ENCODE measurements at regions not wholly inside any gene's neighbourhood (a gene's known extent, or its start where the extent isn't known, plus 50 kb on each side); places are given as distances from the start of the nearest gene placed in this dataset.

GRCh38 chr1:58158506-58159433, 387.8 kb downstream of the OMA1 start:
- no peak overlapping the region for H3K27ac ChIP-seq (ENCODE audit: low read depth, low read length)
- H3K9ac ChIP-seq (ENCODE audit: low read length in 5 of 5) = no peak overlapping the region
- H3K27me3 ChIP-seq (ENCODE audit: control insufficient read depth in 5 of 5, insufficient read depth in 4 of 5, low read length in 5 of 5) = no peaks in the 10 kb centered on the region
- H3K4me1 ChIP-seq (ENCODE audit: control insufficient read depth in 5 of 5, insufficient read depth in 5 of 5, low read length in 5 of 5) = no peaks in the 10 kb centered on the region
- no peaks in the 10 kb centered on the region for H3K9me3 ChIP-seq (ENCODE audit: control insufficient read depth in 5 of 5, low read length in 5 of 5)
- H3K4me3 ChIP-seq (ENCODE audit: low read depth in 1 of 5, low read length in 5 of 5) = no peak overlapping the region
- no peaks in the 10 kb centered on the region for H3K36me3 ChIP-seq (ENCODE audit: control insufficient read depth in 5 of 5, insufficient read depth in 5 of 5, low read length in 5 of 5)

- Histone ChIP-seq H3K4me1 (ENCODE audit: control insufficient read depth in 5 of 5, insufficient read depth in 5 of 5, low read length in 5 of 5) (no peaks in the 10 kb centered on the region), H3K27ac (ENCODE audit: low read depth, low read length) (no peak overlapping the region), H3K9ac (ENCODE audit: low read length in 5 of 5) (no peak overlapping the region), H3K9me3 (ENCODE audit: control insufficient read depth in 5 of 5, low read length in 5 of 5) (no peaks in the 10 kb centered on the region), H3K27me3 (ENCODE audit: control insufficient read depth in 5 of 5, insufficient read depth in 4 of 5, low read length in 5 of 5) (no peaks in the 10 kb centered on the region), H3K36me3 (ENCODE audit: control insufficient read depth in 5 of 5, insufficient read depth in 5 of 5, low read length in 5 of 5) (no peaks in the 10 kb centered on the region), H3K4me3 (ENCODE audit: low read depth in 1 of 5, low read length in 5 of 5) (no peak overlapping the region)
Observed at GRCh38 chr1:58158016-58158415, 388.5 kb downstream of the OMA1 start.

GRCh38 chr1:58157256-58157655, 389.3 kb downstream of the OMA1 start:
- no peak overlapping the region for H3K9ac ChIP-seq (ENCODE audit: low read length in 5 of 5)
- no peak overlapping the region for H3K4me3 ChIP-seq (ENCODE audit: low read depth in 1 of 5, low read length in 5 of 5)
- H3K36me3 ChIP-seq (ENCODE audit: control insufficient read depth in 5 of 5, insufficient read depth in 5 of 5, low read length in 5 of 5) = no peaks in the 10 kb centered on the region
- no peaks in the 10 kb centered on the region for H3K27me3 ChIP-seq (ENCODE audit: control insufficient read depth in 5 of 5, insufficient read depth in 4 of 5, low read length in 5 of 5)
- H3K9me3 ChIP-seq (ENCODE audit: control insufficient read depth in 5 of 5, low read length in 5 of 5) = no peaks in the 10 kb centered on the region
- no peak overlapping the region for H3K27ac ChIP-seq (ENCODE audit: low read depth, low read length)
- no peaks in the 10 kb centered on the region for H3K4me1 ChIP-seq (ENCODE audit: control insufficient read depth in 5 of 5, insufficient read depth in 5 of 5, low read length in 5 of 5)

GRCh38 chr1:58156831-58157230, 389.7 kb downstream of the OMA1 start:
- Histone ChIP-seq H3K4me3 (ENCODE audit: low read depth in 1 of 5, low read length in 5 of 5) (no peak overlapping the region), H3K4me1 (ENCODE audit: control insufficient read depth in 5 of 5, insufficient read depth in 5 of 5, low read length in 5 of 5) (no peaks in the 10 kb centered on the region), H3K9me3 (ENCODE audit: control insufficient read depth in 5 of 5, low read length in 5 of 5) (no peaks in the 10 kb centered on the region), H3K9ac (ENCODE audit: low read length in 5 of 5) (no peak overlapping the region), H3K27me3 (ENCODE audit: control insufficient read depth in 5 of 5, insufficient read depth in 4 of 5, low read length in 5 of 5) (no peaks in the 10 kb centered on the region), H3K36me3 (ENCODE audit: control insufficient read depth in 5 of 5, insufficient read depth in 5 of 5, low read length in 5 of 5) (no peaks in the 10 kb centered on the region), H3K27ac (ENCODE audit: low read depth, low read length) (no peak overlapping the region)

GRCh38 chr1:58156124-58156468, 390.4 kb downstream of the OMA1 start:
- Histone ChIP-seq H3K9ac (ENCODE audit: low read length in 5 of 5) (no peak overlapping the region), H3K4me3 (ENCODE audit: low read depth in 1 of 5, low read length in 5 of 5) (no peak overlapping the region), H3K27me3 (ENCODE audit: control insufficient read depth in 5 of 5, insufficient read depth in 4 of 5, low read length in 5 of 5) (no peaks in the 10 kb centered on the region), H3K36me3 (ENCODE audit: control insufficient read depth in 5 of 5, insufficient read depth in 5 of 5, low read length in 5 of 5) (no peaks in the 10 kb centered on the region), H3K9me3 (ENCODE audit: control insufficient read depth in 5 of 5, low read length in 5 of 5) (no peaks in the 10 kb centered on the region), H3K4me1 (ENCODE audit: control insufficient read depth in 5 of 5, insufficient read depth in 5 of 5, low read length in 5 of 5) (no peaks in the 10 kb centered on the region), H3K27ac (ENCODE audit: low read depth, low read length) (no peak overlapping the region)

- Histone ChIP-seq H3K4me1 (ENCODE audit: control insufficient read depth in 5 of 5, insufficient read depth in 5 of 5, low read length in 5 of 5) (no peaks in the 10 kb centered on the region), H3K9ac (ENCODE audit: low read length in 5 of 5) (no peak overlapping the region), H3K27ac (ENCODE audit: low read depth, low read length) (no peak overlapping the region), H3K27me3 (ENCODE audit: control insufficient read depth in 5 of 5, insufficient read depth in 4 of 5, low read length in 5 of 5) (no peaks in the 10 kb centered on the region), H3K36me3 (ENCODE audit: control insufficient read depth in 5 of 5, insufficient read depth in 5 of 5, low read length in 5 of 5) (no peaks in the 10 kb centered on the region), H3K9me3 (ENCODE audit: control insufficient read depth in 5 of 5, low read length in 5 of 5) (no peaks in the 10 kb centered on the region), H3K4me3 (ENCODE audit: low read depth in 1 of 5, low read length in 5 of 5) (no peak overlapping the region)
Observed at GRCh38 chr1:58155418-58156123, 391.0 kb downstream of the OMA1 start.

GRCh38 chr1:58154256-58154655, 392.3 kb downstream of the OMA1 start:
- Histone ChIP-seq H3K27me3 (ENCODE audit: control insufficient read depth in 5 of 5, insufficient read depth in 4 of 5, low read length in 5 of 5) (no peaks in the 10 kb centered on the region), H3K9me3 (ENCODE audit: control insufficient read depth in 5 of 5, low read length in 5 of 5) (no peaks in the 10 kb centered on the region), H3K9ac (ENCODE audit: low read length in 5 of 5) (no peak overlapping the region), H3K27ac (ENCODE audit: low read depth, low read length) (no peak overlapping the region), H3K4me1 (ENCODE audit: control insufficient read depth in 5 of 5, insufficient read depth in 5 of 5, low read length in 5 of 5) (no peaks in the 10 kb centered on the region), H3K36me3 (ENCODE audit: control insufficient read depth in 5 of 5, insufficient read depth in 5 of 5, low read length in 5 of 5) (no peaks in the 10 kb centered on the region), H3K4me3 (ENCODE audit: low read depth in 1 of 5, low read length in 5 of 5) (no peak overlapping the region)

- no peaks in the 10 kb centered on the region for H3K9me3 ChIP-seq (ENCODE audit: control insufficient read depth in 5 of 5, low read length in 5 of 5)
- H3K9ac ChIP-seq (ENCODE audit: low read length in 5 of 5) = no peak overlapping the region
- H3K27ac ChIP-seq (ENCODE audit: low read depth, low read length) = no peak overlapping the region
- no peak overlapping the region for H3K4me3 ChIP-seq (ENCODE audit: low read depth in 1 of 5, low read length in 5 of 5)
- H3K4me1 ChIP-seq (ENCODE audit: control insufficient read depth in 5 of 5, insufficient read depth in 5 of 5, low read length in 5 of 5) = no peaks in the 10 kb centered on the region
- H3K36me3 ChIP-seq (ENCODE audit: control insufficient read depth in 5 of 5, insufficient read depth in 5 of 5, low read length in 5 of 5) = no peaks in the 10 kb centered on the region
- no peaks in the 10 kb centered on the region for H3K27me3 ChIP-seq (ENCODE audit: control insufficient read depth in 5 of 5, insufficient read depth in 4 of 5, low read length in 5 of 5)
Observed at GRCh38 chr1:58152697-58153096, 393.8 kb downstream of the OMA1 start.

GRCh38 chr1:58149271-58149812, 397.2 kb downstream of the OMA1 start:
- no peaks in the 10 kb centered on the region for H3K36me3 ChIP-seq (ENCODE audit: control insufficient read depth in 5 of 5, insufficient read depth in 5 of 5, low read length in 5 of 5)
- no peaks in the 10 kb centered on the region for H3K27me3 ChIP-seq (ENCODE audit: control insufficient read depth in 5 of 5, insufficient read depth in 4 of 5, low read length in 5 of 5)
- no peaks in the 10 kb centered on the region for H3K4me1 ChIP-seq (ENCODE audit: control insufficient read depth in 5 of 5, insufficient read depth in 5 of 5, low read length in 5 of 5)
- no peak overlapping the region for H3K4me3 ChIP-seq (ENCODE audit: low read depth in 1 of 5, low read length in 5 of 5)
- H3K27ac ChIP-seq (ENCODE audit: low read depth, low read length) = no peak overlapping the region
- H3K9ac ChIP-seq (ENCODE audit: low read length in 5 of 5) = no peak overlapping the region
- H3K9me3 ChIP-seq (ENCODE audit: control insufficient read depth in 5 of 5, low read length in 5 of 5) = no peaks in the 10 kb centered on the region

GRCh38 chr1:58144698-58145270, 401.7 kb downstream of the OMA1 start:
- Histone ChIP-seq H3K4me1 (ENCODE audit: control insufficient read depth in 5 of 5, insufficient read depth in 5 of 5, low read length in 5 of 5) (no peaks in the 10 kb centered on the region), H3K36me3 (ENCODE audit: control insufficient read depth in 5 of 5, insufficient read depth in 5 of 5, low read length in 5 of 5) (no peaks in the 10 kb centered on the region), H3K9ac (ENCODE audit: low read length in 5 of 5) (no peak overlapping the region), H3K27ac (ENCODE audit: low read depth, low read length) (no peak overlapping the region), H3K27me3 (ENCODE audit: control insufficient read depth in 5 of 5, insufficient read depth in 4 of 5, low read length in 5 of 5) (no peaks in the 10 kb centered on the region), H3K4me3 (ENCODE audit: low read depth in 1 of 5, low read length in 5 of 5) (no peak overlapping the region), H3K9me3 (ENCODE audit: control insufficient read depth in 5 of 5, low read length in 5 of 5) (no peaks in the 10 kb centered on the region)

All from subcutaneous abdominal adipose tissue (tissue), 5 donors.